Posterior cingulate gyrus (tissue), 11 donors: ENCODE measurements at regions not wholly inside any gene's neighbourhood (a gene's known extent, or its start where the extent isn't known, plus 50 kb on each side); places are given as distances from the start of the nearest gene placed in this dataset.

Experiments
- DNase-seq, 10 donors: peaks; one replicate each; pipeline versions ENCODE4 v3.0.0 to v3.0.0-alpha.2; 2020 to 2021; ENCODE audit warnings: mixed read lengths in 3 of 10
- intact Hi-C: fragments of 100-400 bp; cut with DNase I; formaldehyde crosslinking; loops from one replicate; pipeline ENCODE4 v1.15.1; 2023

- intact Hi-C loops = no loop called here
- DNase-seq = no peak
Measured at GRCh38 chr20:51195990-51196389, 173.1 kb upstream of the KCNG1 start.

GRCh38 chr20:51195419-51195901 is 172.6 kb upstream of the KCNG1 start:
- DNase-seq = no peak
- intact Hi-C loops = no loop called here

GRCh38 chr20:51193066-51193772 is 170.3 kb upstream of the KCNG1 start:
- intact Hi-C loops = no loop called here
- DNase-seq = no peak

GRCh38 chr20:51190783-51191180 is 167.9 kb upstream of the KCNG1 start:
- peak in 1 of 10 donors; percentile 8 for DNase-seq
- intact Hi-C loops = no loop called here

- no peak for DNase-seq
- intact Hi-C loops = no loop called here
Measured at GRCh38 chr20:51189814-51190782, 167.2 kb upstream of the KCNG1 start.

- no peak for DNase-seq
- intact Hi-C loops = no loop called here
Measured at GRCh38 chr20:51188941-51189340, 166.0 kb upstream of the KCNG1 start.

- DNase-seq = no peak
- intact Hi-C loops = no loop called here
Measured at GRCh38 chr20:51187261-51187660, 164.4 kb upstream of the KCNG1 start.

- no peak for DNase-seq
Measured at GRCh38 chr20:51185861-51186260, 163.0 kb upstream of the KCNG1 start.

GRCh38 chr20:51185277-51185676 is 162.4 kb upstream of the KCNG1 start:
- DNase-seq = no peak
- intact Hi-C loops = no loop called here

More at GRCh38 chr20:51185861-51186260, 163.0 kb upstream of the KCNG1 start:
- intact Hi-C loops = no loop called here

GRCh38 chr20:51184289-51184688 is 161.4 kb upstream of the KCNG1 start:
- no peak for DNase-seq
- intact Hi-C loops = no loop called here

- DNase-seq = no peak
- intact Hi-C loops = no loop called here
Measured at GRCh38 chr20:51183451-51183850, 160.5 kb upstream of the KCNG1 start.

GRCh38 chr20:51182571-51182970 is 159.7 kb upstream of the KCNG1 start:
- intact Hi-C loops = no loop called here
- no peak for DNase-seq

GRCh38 chr20:51178153-51178552 is 155.2 kb upstream of the KCNG1 start:
- no peak for DNase-seq
- intact Hi-C loops = no loop called here

- no peak for DNase-seq
- intact Hi-C loops = no loop called here
Measured at GRCh38 chr20:51176876-51177275, 154.0 kb upstream of the KCNG1 start.

- intact Hi-C loops = no loop called here
- DNase-seq = no peak
Measured at GRCh38 chr20:51176446-51176845, 153.5 kb upstream of the KCNG1 start.

- no peak for DNase-seq
- intact Hi-C loops = no loop called here
Measured at GRCh38 chr20:51175724-51176123, 152.8 kb upstream of the KCNG1 start.

GRCh38 chr20:51175156-51175555 is 152.2 kb upstream of the KCNG1 start:
- no peak for DNase-seq
- intact Hi-C loops = no loop called here

GRCh38 chr20:51174536-51174935 is 151.6 kb upstream of the KCNG1 start:
- intact Hi-C loops = no loop called here
- no peak for DNase-seq

GRCh38 chr20:51172558-51173428 is 149.9 kb upstream of the KCNG1 start:
- no peak for DNase-seq
- intact Hi-C loops = no loop called here

- intact Hi-C loops = no loop called here
- no peak for DNase-seq
Measured at GRCh38 chr20:51171141-51171540, 148.2 kb upstream of the KCNG1 start.

GRCh38 chr20:51169813-51170212 is 146.9 kb upstream of the KCNG1 start:
- no peak for DNase-seq
- intact Hi-C loops = no loop called here
